Tibial artery (tissue), 4 donors: ENCODE measurements at regions not wholly inside any gene's neighbourhood (a gene's known extent, or its start where the extent isn't known, plus 50 kb on each side); places are given as distances from the start of the nearest gene placed in this dataset.

ENCODE experiments used
- DNase-seq, 2 donors: peaks; one replicate each; pipeline ENCODE4 v3.0.0-alpha.2; 2019
- H3K27ac ChIP-seq, 2 donors: fragments of 200-600 bp; sonication (generic) in 1 of 2; 1 replicate in 1 of 2; 2 replicates in 1 of 2; pipeline ENCODE4 v1.5.1; 2018 to 2019; ENCODE audit warnings: mild to moderate bottlenecking in 1 of 2
- H3K27me3 ChIP-seq, 2 donors: fragments of 200-600 bp; sonication (generic) in 1 of 2; one replicate each; pipeline versions ENCODE4 v1.5.1 to v1.6.0; 2016 to 2019
- H3K36me3 ChIP-seq, 3 donors: fragments of 200-600 bp; sonication (generic) in 2 of 3; one replicate each; pipeline ENCODE4 v1.5.1; 2016 to 2019; ENCODE audit warnings: mild to moderate bottlenecking in 2 of 3
- H3K4me1 ChIP-seq, 4 donors: fragments of 200-600 bp; sonication (generic) in 2 of 4; 1 replicate in 3 of 4; 2 replicates in 1 of 4; pipeline ENCODE4 v1.5.1; 2016 to 2019
- H3K4me3 ChIP-seq, 2 donors: fragments of 200-600 bp; sonication (generic) in 1 of 2; 1 replicate in 1 of 2; 2 replicates in 1 of 2; pipeline ENCODE4 v1.5.1; 2018 to 2019; ENCODE audit warnings: mild to moderate bottlenecking in 2 of 2
- H3K9me3 ChIP-seq, 3 donors: fragments of 200-600 bp; sonication (generic) in 1 of 3; one replicate each; pipeline ENCODE4 v1.5.1; 2016 to 2019
- CTCF ChIP-seq, 2 experiments: fragments of 200-600 bp in 1 of 2; fragments of 450-650 bp in 1 of 2; IDR thresholded peaks; one replicate each; pipeline ENCODE4 v1.5.1; 2017 to 2019; ENCODE audit warnings: antibody characterized with exemption in 2 of 2, mild to moderate bottlenecking in 1 of 2, moderate library complexity in 1 of 2
- intact Hi-C: fragments of 100-400 bp; cut with DNase I; formaldehyde crosslinking; loops from one replicate; pipeline ENCODE4 v1.15.0; 2023; ENCODE audit warnings: low total_unique reads

GRCh38 chr1:192939440-192939839 lies 119.7 kb downstream of the UCHL5 start:
- Histone ChIP-seq H3K4me3 (no peak overlapping the region), H3K4me1 (no peaks in the 10 kb centered on the region), H3K27me3 (no peaks in the 10 kb centered on the region), H3K27ac (no peak overlapping the region), H3K9me3 (no peaks in the 10 kb centered on the region), H3K36me3 (no peaks in the 10 kb centered on the region)
- intact Hi-C loops, result no loop called here
- DNase-seq, result no peak
- TF ChIP-seq CTCF (IDR thresholded peaks at IDR 0.05), result no peak

GRCh38 chr1:192940658-192941057 lies 118.5 kb downstream of the UCHL5 start:
- intact Hi-C loops, result no loop called here
- DNase-seq, result no peak
- H3K9me3 ChIP-seq, result no peaks in the 10 kb centered on the region
- no peaks in the 10 kb centered on the region for H3K4me1 ChIP-seq
- H3K27me3 ChIP-seq, result no peaks in the 10 kb centered on the region
- H3K36me3 ChIP-seq, result no peaks in the 10 kb centered on the region
- no peak overlapping the region for H3K27ac ChIP-seq
- no peak for TF ChIP-seq CTCF (IDR thresholded peaks at IDR 0.05)
- H3K4me3 ChIP-seq, result no peak overlapping the region

GRCh38 chr1:192941722-192942411 lies 117.3 kb downstream of the UCHL5 start:
- H3K36me3 ChIP-seq, result no peaks in the 10 kb centered on the region
- H3K4me3 ChIP-seq, result no peak overlapping the region
- no peak for TF ChIP-seq CTCF (IDR thresholded peaks at IDR 0.05)
- no peak for DNase-seq
- no peaks in the 10 kb centered on the region for H3K9me3 ChIP-seq
- no peaks in the 10 kb centered on the region for H3K4me1 ChIP-seq
- H3K27me3 ChIP-seq, result no peaks in the 10 kb centered on the region
- intact Hi-C loops, result no loop called here
- H3K27ac ChIP-seq, result no peak overlapping the region

GRCh38 chr1:192943108-192943507 lies 116.1 kb downstream of the UCHL5 start:
- Histone ChIP-seq H3K36me3 (no peaks in the 10 kb centered on the region), H3K27me3 (no peaks in the 10 kb centered on the region), H3K9me3 (no peaks in the 10 kb centered on the region), H3K4me3 (no peak overlapping the region), H3K4me1 (no peaks in the 10 kb centered on the region), H3K27ac (no peak overlapping the region)
- TF ChIP-seq CTCF (IDR thresholded peaks at IDR 0.05), result no peak
- intact Hi-C loops, result no loop called here
- no peak for DNase-seq

GRCh38 chr1:192943522-192943921 lies 115.6 kb downstream of the UCHL5 start:
- Histone ChIP-seq H3K4me3 (no peak overlapping the region), H3K9me3 (no peaks in the 10 kb centered on the region), H3K36me3 (no peaks in the 10 kb centered on the region), H3K27me3 (no peaks in the 10 kb centered on the region), H3K4me1 (no peaks in the 10 kb centered on the region), H3K27ac (no peak overlapping the region)
- DNase-seq, result no peak
- intact Hi-C loops, result no loop called here
- no peak for TF ChIP-seq CTCF (IDR thresholded peaks at IDR 0.05)
